Mucosa of gallbladder (tissue), 1 donor: ENCODE measurements at regions not wholly inside any gene's neighbourhood (a gene's known extent, or its start where the extent isn't known, plus 50 kb on each side); places are given as distances from the start of the nearest gene placed in this dataset.
"Not testable (repeated sequence)": the region's sequence is repeated elsewhere in the genome, so short reads cannot be mapped to it uniquely, and the experiment has no call there.

Experiments
- DNase-seq: peaks from one replicate; pipeline ENCODE4 v3.0.0-alpha.2; 2020; ENCODE audit warnings: low spot score
- donor health status: DM: no; HTN: no; CAD: no.

- DNase-seq, result no peak
These were observed 336.3 kb downstream of the RASEF start for GRCh38 chr9:82726424-82727276.

- DNase-seq, result no peak
These were observed 333.8 kb downstream of the RASEF start for GRCh38 chr9:82729141-82729540.

- DNase-seq, result no peak
These were observed 332.9 kb downstream of the RASEF start for GRCh38 chr9:82729991-82730589.

GRCh38 chr9:82732928-82733327 is 330.0 kb downstream of the RASEF start:
- DNase-seq, result no peak

GRCh38 chr9:82736126-82736525 is 326.8 kb downstream of the RASEF start:
- DNase-seq, result no peak

GRCh38 chr9:82736701-82737100 is 326.2 kb downstream of the RASEF start:
- DNase-seq, result no peak

- DNase-seq, result no peak
These were observed 317.0 kb downstream of the RASEF start for GRCh38 chr9:82745919-82746318.

GRCh38 chr9:82750411-82750913 is 312.5 kb downstream of the RASEF start:
- DNase-seq, result no peak

- no peak for DNase-seq
These were observed 305.0 kb downstream of the RASEF start for GRCh38 chr9:82757924-82758323.

- DNase-seq, result no peak
These were observed 301.9 kb downstream of the RASEF start for GRCh38 chr9:82761027-82761426.

- DNase-seq, result no peak
These were observed 301.0 kb downstream of the RASEF start for GRCh38 chr9:82761956-82762355.

- no peak for DNase-seq
These were observed 299.3 kb downstream of the RASEF start for GRCh38 chr9:82763656-82764055.

GRCh38 chr9:82764061-82764668 is 298.8 kb downstream of the RASEF start:
- DNase-seq, result no peak

GRCh38 chr9:82774707-82775231 is 288.2 kb downstream of the RASEF start:
- not testable (repeated sequence) for DNase-seq

GRCh38 chr9:82776508-82776907 is 286.4 kb downstream of the RASEF start:
- DNase-seq, result no peak

- DNase-seq, result no peak
These were observed 285.6 kb downstream of the RASEF start for GRCh38 chr9:82777366-82777765.

- DNase-seq, result not testable (repeated sequence)
These were observed 284.0 kb downstream of the RASEF start for GRCh38 chr9:82778923-82779322.

GRCh38 chr9:82780017-82780416 is 282.9 kb downstream of the RASEF start:
- DNase-seq, result no peak

- DNase-seq, result no peak
These were observed 281.0 kb downstream of the RASEF start for GRCh38 chr9:82781921-82782392.

- no peak for DNase-seq
These were observed 279.9 kb downstream of the RASEF start for GRCh38 chr9:82783045-82783444.

GRCh38 chr9:82784589-82784988 is 278.4 kb downstream of the RASEF start:
- no peak for DNase-seq

- no peak for DNase-seq
These were observed 273.7 kb downstream of the RASEF start for GRCh38 chr9:82789155-82789824.
